RPMI7951 (cell line): ENCODE measurements at regions not wholly inside any gene's neighbourhood (a gene's known extent, or its start where the extent isn't known, plus 50 kb on each side); places are given as distances from the start of the nearest gene placed in this dataset.
"Not testable (repeated sequence)": the region's sequence is repeated elsewhere in the genome, so short reads cannot be mapped to it uniquely, and the experiment has no call there.

Experiments used
- DNase-seq: peaks from one replicate; pipeline ENCODE4 v3.0.0-alpha.2; 2012; ENCODE audit warnings: low read depth

- DNase-seq: no peak
Measured at GRCh38 chr10:44008917-44009709, 360.4 kb upstream of the ZNF32 start.

GRCh38 chr10:44008270-44008916 lies 359.7 kb upstream of the ZNF32 start:
- peak; percentile 68 for DNase-seq

GRCh38 chr10:44006771-44007170 lies 358.1 kb upstream of the ZNF32 start:
- DNase-seq: no peak

GRCh38 chr10:44005788-44006099 lies 357.1 kb upstream of the ZNF32 start:
- DNase-seq: no peak

GRCh38 chr10:44004913-44005787 lies 356.5 kb upstream of the ZNF32 start:
- peak; percentile 93 for DNase-seq

GRCh38 chr10:43998021-43998809 lies 349.5 kb upstream of the ZNF32 start:
- peak; percentile 96 for DNase-seq

- no peak for DNase-seq
Measured at GRCh38 chr10:43997330-43997729, 348.6 kb upstream of the ZNF32 start.

GRCh38 chr10:43994539-43994938 lies 345.9 kb upstream of the ZNF32 start:
- DNase-seq: no peak

- not testable (repeated sequence) for DNase-seq
Measured at GRCh38 chr10:43992816-43993215, 344.1 kb upstream of the ZNF32 start.

GRCh38 chr10:43986374-43986773 lies 337.7 kb upstream of the ZNF32 start:
- no peak for DNase-seq

GRCh38 chr10:43985941-43986340 lies 337.3 kb upstream of the ZNF32 start:
- no peak for DNase-seq

GRCh38 chr10:43983856-43984271 lies 335.2 kb upstream of the ZNF32 start:
- DNase-seq: no peak

- no peak for DNase-seq
Measured at GRCh38 chr10:43983405-43983804, 334.7 kb upstream of the ZNF32 start.

GRCh38 chr10:43982250-43982649 lies 333.6 kb upstream of the ZNF32 start:
- DNase-seq: no peak

- no peak for DNase-seq
Measured at GRCh38 chr10:43981696-43982095, 333.0 kb upstream of the ZNF32 start.

GRCh38 chr10:43981232-43981631 lies 332.6 kb upstream of the ZNF32 start:
- DNase-seq: no peak

GRCh38 chr10:43980715-43981114 lies 332.0 kb upstream of the ZNF32 start:
- no peak for DNase-seq

- DNase-seq: no peak
Measured at GRCh38 chr10:43980313-43980712, 331.6 kb upstream of the ZNF32 start.

- DNase-seq: no peak
Measured at GRCh38 chr10:43979551-43979950, 330.9 kb upstream of the ZNF32 start.

- DNase-seq: no peak
Measured at GRCh38 chr10:43978936-43979335, 330.3 kb upstream of the ZNF32 start.

GRCh38 chr10:43978091-43978490 lies 329.4 kb upstream of the ZNF32 start:
- no peak for DNase-seq

- no peak for DNase-seq
Measured at GRCh38 chr10:43976292-43976691, 327.6 kb upstream of the ZNF32 start.
